Peyer's patch (tissue), 4 donors: ENCODE measurements at regions not wholly inside any gene's neighbourhood (a gene's known extent, or its start where the extent isn't known, plus 50 kb on each side); places are given as distances from the start of the nearest gene placed in this dataset.

Experiments
- DNase-seq, 3 donors: peaks; one replicate each; pipeline ENCODE4 v3.0.0-alpha.2; 2017 to 2019
- H3K27ac ChIP-seq, 4 donors: fragments of 200-600 bp; sonication (generic); one replicate each; pipeline ENCODE4 v1.5.1; 2016 to 2019
- H3K27me3 ChIP-seq, 2 donors: fragments of 200-600 bp; sonication (generic); one replicate each; pipeline ENCODE4 v1.5.1; 2019
- H3K36me3 ChIP-seq, 3 donors: fragments of 200-600 bp; sonication (generic); one replicate each; pipeline ENCODE4 v1.5.1; 2016 to 2019
- H3K4me1 ChIP-seq, 4 donors: fragments of 200-600 bp; sonication (generic); one replicate each; pipeline ENCODE4 v1.5.1; 2016 to 2019
- H3K4me3 ChIP-seq, 4 donors: fragments of 200-600 bp; sonication (generic); 1 replicate in 3 of 4; 2 replicates in 1 of 4; pipeline ENCODE4 v1.5.1; 2016 to 2019; ENCODE audit warnings: mild to moderate bottlenecking in 1 of 4
- H3K9me3 ChIP-seq, 4 donors: fragments of 200-600 bp; sonication (generic); one replicate each; pipeline ENCODE4 v1.5.1; 2016 to 2019; ENCODE audit warnings: mild to moderate bottlenecking in 1 of 4
- CTCF ChIP-seq, 6 experiments: fragments of 450-650 bp in 4 of 6; fragments of 200-600 bp in 2 of 6; sonication (generic) in 1 of 6; IDR thresholded peaks; one replicate each; pipeline ENCODE4 v1.5.1; 2017 to 2019; ENCODE audit warnings: antibody characterized with exemption in 6 of 6, mild to moderate bottlenecking in 3 of 6, moderate library complexity in 1 of 6
- POLR2A ChIP-seq, 2 donors: fragments of 450-650 bp; IDR thresholded peaks; one replicate each; pipeline ENCODE4 v1.5.1; 2017; ENCODE audit warnings: antibody characterized with exemption in 2 of 2, mild to moderate bottlenecking in 2 of 2, moderate library complexity in 2 of 2

DNA sequence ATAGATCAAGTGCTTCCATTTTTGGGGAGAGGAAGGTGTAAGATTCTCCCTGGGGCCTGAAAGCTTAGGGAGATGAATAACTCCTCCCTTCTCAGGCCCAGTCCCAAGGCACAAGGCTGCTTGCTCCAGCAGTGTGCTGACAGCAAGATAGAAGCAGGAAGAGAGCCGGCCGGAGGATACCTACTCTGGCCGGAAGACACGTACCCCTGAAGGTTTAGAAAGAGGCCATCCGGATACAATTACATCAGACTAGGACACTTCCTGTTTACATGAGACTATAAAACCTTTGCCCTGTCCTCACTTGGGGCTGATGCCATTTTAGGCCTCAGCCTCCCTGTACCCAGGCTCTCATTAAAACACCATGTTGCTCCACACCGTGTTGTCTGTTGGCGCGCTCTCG is 329.9 kb downstream of the SV2B start:
- no peaks in the 10 kb centered on the region for H3K9me3 ChIP-seq
- no peak for DNase-seq
- H3K27ac ChIP-seq = no peak overlapping the region
- no peak overlapping the region for H3K4me3 ChIP-seq
- H3K4me1 ChIP-seq = no peaks in the 10 kb centered on the region
- no peaks in the 10 kb centered on the region for H3K36me3 ChIP-seq
- TF ChIP-seq CTCF (IDR thresholded peaks at IDR 0.05) (no peak), POLR2A (IDR thresholded peaks at IDR 0.05) (no peak)
- no peaks in the 10 kb centered on the region for H3K27me3 ChIP-seq

GRCh38 chr15:91431041-91431715 is 331.1 kb downstream of the SV2B start:
- no peaks in the 10 kb centered on the region for H3K27me3 ChIP-seq
- TF ChIP-seq POLR2A (IDR thresholded peaks at IDR 0.05) = no peak
- TF ChIP-seq CTCF (IDR thresholded peaks at IDR 0.05) = no peak
- H3K36me3 ChIP-seq = no peaks in the 10 kb centered on the region
- no peak overlapping the region for H3K27ac ChIP-seq
- DNase-seq = no peak
- no peaks in the 10 kb centered on the region for H3K9me3 ChIP-seq
- no peaks in the 10 kb centered on the region for H3K4me1 ChIP-seq
- H3K4me3 ChIP-seq = no peak overlapping the region

- Histone ChIP-seq H3K9me3 (no peaks in the 10 kb centered on the region), H3K36me3 (no peaks in the 10 kb centered on the region), H3K4me3 (no peak overlapping the region), H3K27me3 (no peaks in the 10 kb centered on the region), H3K4me1 (no peaks in the 10 kb centered on the region), H3K27ac (no peak overlapping the region)
- no peak for DNase-seq
- TF ChIP-seq POLR2A (IDR thresholded peaks at IDR 0.05) (no peak), CTCF (IDR thresholded peaks at IDR 0.05) (no peak)
These were observed 335.1 kb downstream of the SV2B start for GRCh38 chr15:91435113-91435512.

GRCh38 chr15:91444656-91445055 is 344.6 kb downstream of the SV2B start:
- Histone ChIP-seq H3K27ac (no peak overlapping the region), H3K36me3 (no peaks in the 10 kb centered on the region), H3K27me3 (no peaks in the 10 kb centered on the region), H3K4me1 (no peaks in the 10 kb centered on the region), H3K4me3 (no peak overlapping the region), H3K9me3 (no peaks in the 10 kb centered on the region)
- no peak for DNase-seq
- no peak for TF ChIP-seq POLR2A (IDR thresholded peaks at IDR 0.05)
- no peak for TF ChIP-seq CTCF (IDR thresholded peaks at IDR 0.05)

- Histone ChIP-seq H3K27me3 (no peaks in the 10 kb centered on the region), H3K36me3 (no peaks in the 10 kb centered on the region), H3K27ac (no peak overlapping the region), H3K4me1 (no peaks in the 10 kb centered on the region), H3K9me3 (no peaks in the 10 kb centered on the region), H3K4me3 (no peak overlapping the region)
- no peak for DNase-seq
- TF ChIP-seq POLR2A (IDR thresholded peaks at IDR 0.05) (no peak), CTCF (IDR thresholded peaks at IDR 0.05) (no peak)
These were observed 345.7 kb downstream of the SV2B start for GRCh38 chr15:91445695-91446228.
